Fibroblast of the aortic adventitia (primary cell): ENCODE measurements at regions not wholly inside any gene's neighbourhood (a gene's known extent, or its start where the extent isn't known, plus 50 kb on each side); places are given as distances from the start of the nearest gene placed in this dataset.

Experiments
- DNase-seq: peaks from one replicate; pipeline ENCODE4 v3.0.0-alpha.2; 2010; ENCODE audit warnings: low read depth
- H3K4me3 ChIP-seq: 2 replicates; pipeline ENCODE4 v1.5.1; 2011; ENCODE audit warnings: low read depth, mild to moderate bottlenecking, control low read depth, low read length, moderate library complexity
- TF ChIP-seq, protein P1 (sequence below): IDR thresholded peaks from 2 replicates; pipeline ENCODE4 v1.5.1; 2011; ENCODE audit warnings: mild to moderate bottlenecking, low read length, control low read depth, inconsistent platforms; ENCODE audit not compliant: insufficient read depth

DNA sequence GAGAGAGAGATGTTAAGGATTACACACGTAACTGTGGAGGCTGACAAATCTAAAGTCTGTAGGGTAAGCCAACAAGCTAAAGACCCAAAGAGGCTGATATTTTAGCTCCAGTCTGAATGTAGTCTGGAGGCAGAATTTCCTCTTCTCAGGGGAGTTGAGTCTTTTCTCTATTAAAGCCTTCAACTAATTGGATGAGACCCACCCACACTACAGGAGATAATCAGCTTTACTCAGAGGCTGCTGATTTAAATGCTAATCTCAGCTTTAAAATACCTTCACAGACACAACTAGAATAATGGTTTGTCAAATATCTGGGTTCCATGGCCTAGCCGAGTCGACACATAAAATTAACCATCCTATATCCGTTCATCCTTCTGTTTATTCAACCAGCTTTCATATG, 204.3 kb upstream of the PSMD7 start:
- TF ChIP-seq, protein P1, sequence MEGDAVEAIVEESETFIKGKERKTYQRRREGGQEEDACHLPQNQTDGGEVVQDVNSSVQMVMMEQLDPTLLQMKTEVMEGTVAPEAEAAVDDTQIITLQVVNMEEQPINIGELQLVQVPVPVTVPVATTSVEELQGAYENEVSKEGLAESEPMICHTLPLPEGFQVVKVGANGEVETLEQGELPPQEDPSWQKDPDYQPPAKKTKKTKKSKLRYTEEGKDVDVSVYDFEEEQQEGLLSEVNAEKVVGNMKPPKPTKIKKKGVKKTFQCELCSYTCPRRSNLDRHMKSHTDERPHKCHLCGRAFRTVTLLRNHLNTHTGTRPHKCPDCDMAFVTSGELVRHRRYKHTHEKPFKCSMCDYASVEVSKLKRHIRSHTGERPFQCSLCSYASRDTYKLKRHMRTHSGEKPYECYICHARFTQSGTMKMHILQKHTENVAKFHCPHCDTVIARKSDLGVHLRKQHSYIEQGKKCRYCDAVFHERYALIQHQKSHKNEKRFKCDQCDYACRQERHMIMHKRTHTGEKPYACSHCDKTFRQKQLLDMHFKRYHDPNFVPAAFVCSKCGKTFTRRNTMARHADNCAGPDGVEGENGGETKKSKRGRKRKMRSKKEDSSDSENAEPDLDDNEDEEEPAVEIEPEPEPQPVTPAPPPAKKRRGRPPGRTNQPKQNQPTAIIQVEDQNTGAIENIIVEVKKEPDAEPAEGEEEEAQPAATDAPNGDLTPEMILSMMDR: no peak
- no peak for DNase-seq
- H3K4me3 ChIP-seq: no peak overlapping the region

DNA sequence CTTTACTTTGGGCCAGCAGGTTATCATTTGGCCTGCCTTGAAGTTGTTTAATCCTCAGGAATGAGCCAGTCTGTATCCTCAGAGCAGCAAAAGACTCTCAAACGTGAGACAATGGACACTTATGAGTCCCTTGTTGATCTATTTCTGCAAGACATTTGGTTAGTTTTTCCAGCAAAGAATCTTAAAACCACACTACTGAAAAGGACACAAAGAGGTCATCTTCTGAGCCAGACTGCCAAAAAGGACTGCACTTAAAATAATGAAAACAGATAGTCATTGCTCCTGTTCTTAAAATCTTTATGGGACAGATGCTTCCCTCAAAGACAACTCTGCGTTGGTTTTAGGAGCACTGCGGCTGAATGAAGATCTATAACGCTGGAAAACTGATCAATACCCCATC, 205.7 kb upstream of the PSMD7 start:
- no peak for DNase-seq

DNA sequence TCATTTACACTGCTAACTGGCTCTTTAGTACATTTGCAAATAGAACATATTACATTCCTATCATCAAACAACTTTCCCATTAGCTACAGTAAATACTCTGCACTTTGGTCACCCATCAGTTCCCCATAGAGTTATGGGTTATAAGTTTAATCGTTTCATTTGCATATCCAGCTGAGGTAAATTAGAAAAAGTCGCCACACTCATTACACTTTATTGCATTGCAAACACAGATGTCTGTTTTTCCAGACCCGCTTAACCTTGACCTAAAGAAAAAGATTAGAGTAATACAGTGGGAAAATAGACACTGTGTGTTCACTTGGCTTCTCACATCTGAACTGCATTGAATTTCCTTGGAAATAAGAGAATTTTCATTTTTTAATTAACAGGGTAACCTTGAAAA, 213.1 kb upstream of the PSMD7 start:
- no peak for DNase-seq
- TF ChIP-seq, protein P1: no peak
- H3K4me3 ChIP-seq: no peak overlapping the region

More for the DNA sequence above, 205.7 kb upstream of the PSMD7 start:
- TF ChIP-seq, protein P1: no peak
- H3K4me3 ChIP-seq: no peak overlapping the region

DNA sequence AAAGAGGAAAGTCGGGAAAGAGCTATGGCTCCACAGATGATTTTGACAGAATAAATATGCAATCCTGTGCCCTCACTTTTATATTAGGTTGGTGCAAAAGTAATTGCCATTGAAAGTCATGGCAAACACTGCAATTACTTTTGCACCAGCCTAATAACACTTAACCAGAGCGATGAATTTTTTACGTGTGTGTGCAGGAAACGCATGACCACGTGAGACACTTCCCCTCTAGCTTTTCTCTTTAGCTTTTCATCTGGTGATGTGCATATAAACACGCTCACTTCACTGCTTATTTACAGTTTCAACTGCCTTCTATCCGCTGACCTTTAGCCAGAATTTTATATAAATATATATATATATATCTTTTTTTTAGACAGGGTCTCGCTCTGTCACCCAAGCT, 216.3 kb upstream of the PSMD7 start:
- TF ChIP-seq, protein P1: no peak
- DNase-seq: no peak
- no peak overlapping the region for H3K4me3 ChIP-seq

DNA sequence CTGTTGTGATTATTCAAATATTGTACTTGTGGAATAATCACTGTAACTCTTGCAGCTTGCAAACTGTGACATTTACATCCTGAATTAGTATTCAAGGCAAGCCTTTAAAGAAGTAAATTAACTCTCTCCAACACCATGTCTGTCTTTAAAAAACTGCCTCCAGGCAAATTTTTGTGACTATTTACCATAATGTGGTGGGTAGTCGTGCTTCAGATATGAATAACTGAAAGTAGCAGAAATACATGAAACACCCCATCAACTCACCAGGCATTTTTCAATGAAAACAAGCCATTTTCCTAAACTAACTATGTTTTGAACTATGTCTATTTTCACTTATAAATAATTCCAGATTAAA, 217.4 kb upstream of the PSMD7 start:
- no peak for DNase-seq
- TF ChIP-seq, protein P1: no peak
- H3K4me3 ChIP-seq: no peak overlapping the region

DNA sequence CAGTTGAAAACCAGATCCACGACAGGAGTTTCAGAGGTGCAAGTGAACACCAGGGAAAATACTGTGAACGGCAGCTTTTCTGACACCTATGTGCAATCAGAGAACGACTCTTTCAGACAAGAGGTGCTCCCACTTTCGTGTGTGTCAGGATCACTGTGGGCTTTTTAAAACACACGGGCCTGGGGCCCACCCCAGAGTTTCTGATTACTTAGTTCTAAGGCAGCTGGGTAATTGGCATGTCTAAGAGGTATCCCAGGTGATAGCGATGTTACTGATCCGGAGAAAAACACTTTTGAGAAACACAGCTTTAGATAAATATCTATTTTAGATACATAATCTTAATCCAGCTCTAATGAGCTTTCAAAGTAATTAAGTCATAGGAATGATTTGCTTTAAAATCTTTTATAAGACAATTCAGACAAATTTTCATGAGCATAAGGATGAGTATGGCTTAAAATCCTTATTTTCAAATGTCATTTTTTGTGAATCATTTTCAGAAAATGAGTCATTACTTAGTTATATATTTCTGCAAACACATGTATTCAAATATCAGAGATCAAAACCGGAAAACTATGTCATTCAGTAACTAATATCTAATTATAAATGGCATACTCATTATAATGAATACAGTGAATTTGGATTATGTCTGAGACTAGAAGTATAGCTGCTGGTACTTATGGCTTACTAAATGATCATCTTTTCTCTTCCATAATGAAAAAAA, 217.9 kb upstream of the PSMD7 start:
- no peak for DNase-seq
- TF ChIP-seq, protein P1: no peak
- H3K4me3 ChIP-seq: no peak overlapping the region

DNA sequence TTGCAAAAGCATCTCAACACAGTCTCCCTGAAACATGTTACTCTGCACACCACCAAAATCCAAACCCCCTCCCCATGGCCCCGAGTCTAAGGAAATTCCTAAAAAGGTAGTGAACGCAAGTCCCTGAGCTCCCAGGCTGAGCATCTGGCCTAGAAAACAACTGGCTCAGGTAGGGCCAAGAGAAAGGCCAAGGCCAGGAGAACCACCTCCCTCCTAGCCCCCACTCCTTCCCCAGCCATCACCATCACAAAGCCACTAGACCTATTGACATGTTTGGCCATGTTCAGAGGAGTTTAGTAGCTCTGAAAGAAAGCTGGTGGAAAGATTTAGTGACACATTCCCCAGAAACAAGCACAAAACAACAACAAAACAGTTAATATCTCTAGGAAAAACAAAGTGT, 220.0 kb upstream of the PSMD7 start:
- no peak for DNase-seq

More for the DNA sequence above, 220.0 kb upstream of the PSMD7 start:
- H3K4me3 ChIP-seq: no peak overlapping the region
- TF ChIP-seq, protein P1: no peak
